ENCODE measurements at regions not wholly inside any gene's neighbourhood (a gene's known extent, or its start where the extent isn't known, plus 50 kb on each side); places are given as distances from the start of the nearest gene placed in this dataset.
A peak's percentile ranks its signal among the peaks of the same experiment; 100 is the strongest.

- TF ChIP-seq RERE (CRISPR knock-in tag; IDR thresholded peaks at IDR 0.05; ENCODE audit: low read depth) (no peak), ZNF260 (CRISPR knock-in tag; IDR thresholded peaks at IDR 0.05; ENCODE audit: borderline replicate concordance, low read depth) (no peak), CEBPB (IDR thresholded peaks at IDR 0.05; ENCODE audit: borderline replicate concordance, low read depth, low read length) (no peak), THAP11 (CRISPR knock-in tag; IDR thresholded peaks at IDR 0.05) (peak; percentile 78), SNAPC2 (CRISPR knock-in tag; IDR thresholded peaks at IDR 0.05) (peak; percentile 95), KDM5B (CRISPR knock-in tag; IDR thresholded peaks at IDR 0.05; ENCODE audit: borderline replicate concordance) (peak; percentile 94; the same call in 1 of the 2 replicates), MLX (CRISPR knock-in tag; IDR thresholded peaks at IDR 0.05) (peak; percentile 51; the same call in 1 of the 2 replicates), ZSCAN9 (CRISPR knock-in tag; IDR thresholded peaks at IDR 0.05; ENCODE audit: borderline replicate concordance) (peak; percentile 99), AGO2 (optimal IDR thresholded peaks at IDR 0.05; ENCODE audit: low read depth, low read length) (no peak), ARID4A (CRISPR knock-in tag; IDR thresholded peaks at IDR 0.05; ENCODE audit: borderline replicate concordance) (peak; percentile 86), TEAD2 (CRISPR knock-in tag; IDR thresholded peaks at IDR 0.05) (peak; percentile 96), PPARG (CRISPR knock-in tag; conservative IDR thresholded peaks at IDR 0.05) (peak; percentile 35; the same call in 1 of the 2 replicates), ZBTB49 (CRISPR knock-in tag; IDR thresholded peaks at IDR 0.05; ENCODE audit: borderline replicate concordance) (peak; percentile 96), REPIN1 (CRISPR knock-in tag; IDR thresholded peaks at IDR 0.05; ENCODE audit: borderline replicate concordance, low read depth) (peak; percentile 84), RBM22 (optimal IDR thresholded peaks at IDR 0.05; ENCODE audit: low read length) (no peak), KLF15 (CRISPR knock-in tag; IDR thresholded peaks at IDR 0.05; ENCODE audit: borderline replicate concordance) (peak; percentile 90)
These were observed 219.9 kb downstream of the ENGASE start (continued) for GRCh38 chr17:79294459-79295071.

All from HepG2 (cell line).